GM21381 (cell line): ENCODE measurements at regions not wholly inside any gene's neighbourhood (a gene's known extent, or its start where the extent isn't known, plus 50 kb on each side); places are given as distances from the start of the nearest gene placed in this dataset.

Experiments used
- ATAC-seq: cut with Tn5 transposase; IDR thresholded peaks from one replicate; pipeline ENCODE4 v1.9.1; 2021; ENCODE audit warnings: mild to moderate bottlenecking, moderate library complexity; ENCODE audit not compliant: unreplicated experiment

GRCh38 chr9:115250621-115251032 lies 132.7 kb upstream of the TNC start:
- no peak for ATAC-seq

GRCh38 chr9:115254287-115255180 lies 136.6 kb upstream of the TNC start:
- ATAC-seq = no peak

- no peak for ATAC-seq
Measured at GRCh38 chr9:115261656-115262081, 143.7 kb upstream of the TNC start.

GRCh38 chr9:115262477-115262876 lies 144.5 kb upstream of the TNC start:
- ATAC-seq = no peak

GRCh38 chr9:115262952-115263351 lies 145.0 kb upstream of the TNC start:
- no peak for ATAC-seq

- ATAC-seq = no peak
Measured at GRCh38 chr9:115263371-115264075, 145.6 kb upstream of the TNC start.

GRCh38 chr9:115264313-115264712 lies 146.4 kb upstream of the TNC start:
- no peak for ATAC-seq

GRCh38 chr9:115267790-115268189 lies 149.8 kb upstream of the TNC start:
- ATAC-seq = no peak

- no peak for ATAC-seq
Measured at GRCh38 chr9:115275753-115276152, 157.8 kb upstream of the TNC start.

GRCh38 chr9:115276621-115277020 lies 158.7 kb upstream of the TNC start:
- ATAC-seq = no peak

- no peak for ATAC-seq
Measured at GRCh38 chr9:115277301-115277700, 159.3 kb upstream of the TNC start.

- no peak for ATAC-seq
Measured at GRCh38 chr9:115278326-115279035, 160.5 kb upstream of the TNC start.

GRCh38 chr9:115283395-115283794 lies 165.4 kb upstream of the TNC start:
- ATAC-seq = no peak

- no peak for ATAC-seq
Measured at GRCh38 chr9:115285836-115286235, 167.9 kb upstream of the TNC start.

GRCh38 chr9:115286411-115286810 lies 168.5 kb upstream of the TNC start:
- no peak for ATAC-seq

GRCh38 chr9:115289757-115290208 lies 171.8 kb upstream of the TNC start:
- ATAC-seq = no peak

GRCh38 chr9:115291841-115292240 lies 173.9 kb upstream of the TNC start:
- no peak for ATAC-seq

- ATAC-seq = no peak
Measured at GRCh38 chr9:115292584-115293279, 174.8 kb upstream of the TNC start.

GRCh38 chr9:115295734-115296133 lies 177.8 kb upstream of the TNC start:
- ATAC-seq = no peak

- no peak for ATAC-seq
Measured at GRCh38 chr9:115296831-115297565, 179.0 kb upstream of the TNC start.
